ENCODE measurements at regions not wholly inside any gene's neighbourhood (a gene's known extent, or its start where the extent isn't known, plus 50 kb on each side); places are given as distances from the start of the nearest gene placed in this dataset.

DNA sequence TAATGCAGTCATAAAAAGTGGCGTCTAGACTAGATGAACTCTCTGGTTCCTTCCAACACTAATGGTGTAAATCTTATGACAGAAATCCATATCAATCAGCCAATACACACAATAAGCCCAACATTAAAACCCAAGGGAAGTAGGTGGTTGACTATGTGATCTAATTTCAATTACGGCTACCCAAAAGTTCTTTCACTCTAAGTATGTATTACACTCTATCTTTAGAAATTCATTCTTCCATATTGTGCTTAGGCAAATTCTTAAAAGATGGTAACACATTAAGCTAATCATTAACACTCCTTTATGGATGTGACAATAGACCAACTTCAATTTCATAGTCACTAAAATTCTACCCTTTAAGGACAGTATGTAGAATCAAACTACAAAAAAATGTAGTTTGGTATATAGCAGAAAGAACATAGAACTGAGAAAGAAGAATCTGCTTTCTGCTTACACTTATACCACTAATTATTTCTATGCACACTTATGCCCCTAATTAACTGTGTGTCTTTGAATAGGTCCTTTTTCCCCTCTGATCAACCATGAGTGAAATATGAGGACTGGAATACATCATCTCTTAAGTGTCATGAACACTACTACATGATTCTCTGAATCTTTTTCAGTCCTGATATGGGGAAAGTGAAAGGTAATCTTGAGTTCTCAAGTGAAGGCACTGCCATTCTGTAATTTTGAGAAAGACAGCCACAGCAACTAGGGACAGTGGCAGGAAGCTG is 557.6 kb downstream of the IGSF11 start:
- H2AFZ ChIP-seq (ENCODE audit: low read depth, low read length), result no peak overlapping the region
- no peak overlapping the region for H3K4me3 ChIP-seq
- in situ Hi-C loops (cut with MboI), result no loop called here
- BruUV-seq (replicated peaks), result no TSS peak
- H3K27me3 ChIP-seq (ENCODE audit: control insufficient read depth in 2 of 2, insufficient read depth in 2 of 2, low read length in 2 of 2), result no peaks in the 10 kb centered on the region
- no peak overlapping the region for H3K4me2 ChIP-seq (ENCODE audit: insufficient read depth, low read length)
- DNase-seq (ENCODE audit: extremely low read depth in 1 of 4, low spot score in 3 of 4) (no peak), ATAC-seq (no peak), FAIRE-seq (no peak)
- H3K9me3 ChIP-seq (replicated peaks; ENCODE audit: control insufficient read depth, insufficient read depth, low read depth, low read length), result no peaks in the 10 kb centered on the region
- H3K9me1 ChIP-seq (ENCODE audit: control insufficient read depth, insufficient read depth, low read length), result no peaks in the 10 kb centered on the region
- TF ChIP-seq SETDB1 (IDR thresholded peaks at IDR 0.05; ENCODE audit: low read length) (no peak), MAFK (IDR thresholded peaks at IDR 0.05; ENCODE audit: low read length) (no peak), MED1 (CRISPR knock-in tag; IDR thresholded peaks at IDR 0.05; ENCODE audit: borderline replicate concordance) (no peak), HLTF (IDR thresholded peaks at IDR 0.05) (no peak), GTF2B (IDR thresholded peaks at IDR 0.05; ENCODE audit: extremely low read depth, insufficient read length) (no peak), ZNF134 (CRISPR knock-in tag; conservative IDR thresholded peaks at IDR 0.05) (no peak)
- H3K36me3 ChIP-seq (ENCODE audit: control insufficient read depth, insufficient read depth, low read length), result no peaks in the 10 kb centered on the region
- H4K20me1 ChIP-seq (replicated peaks; ENCODE audit: control insufficient read depth, insufficient read depth, low read length), result no peaks in the 10 kb centered on the region
- H3K79me2 ChIP-seq (ENCODE audit: control insufficient read depth, insufficient read depth, low read length), result no peaks in the 10 kb centered on the region
- ChIA-PET POLR2A (no interaction called here), CTCF (ENCODE audit: low intra/inter-chr PET ratio) (no interaction called here)
- no peak overlapping the region for H3K9ac ChIP-seq (ENCODE audit: insufficient read depth in 1 of 2, low read depth in 2 of 2, low read length in 2 of 2)
- 5% methylated on average over 2 of the region's 2 CpGs for whole genome bisulfite sequencing (ENCODE audit: insufficient coverage, low coverage, missing lambda C conversion rate)
- intact Hi-C loops (cut with micrococcal nuclease), result no loop called here
- no peaks in the 10 kb centered on the region for H3K4me1 ChIP-seq (replicated peaks in 1 of 2; ENCODE audit: control insufficient read depth in 2 of 2, insufficient read depth in 2 of 2, low read length in 2 of 2)
- H3K27ac ChIP-seq (ENCODE audit: extremely low read depth, low read depth, low read length), result no peak overlapping the region

DNA sequence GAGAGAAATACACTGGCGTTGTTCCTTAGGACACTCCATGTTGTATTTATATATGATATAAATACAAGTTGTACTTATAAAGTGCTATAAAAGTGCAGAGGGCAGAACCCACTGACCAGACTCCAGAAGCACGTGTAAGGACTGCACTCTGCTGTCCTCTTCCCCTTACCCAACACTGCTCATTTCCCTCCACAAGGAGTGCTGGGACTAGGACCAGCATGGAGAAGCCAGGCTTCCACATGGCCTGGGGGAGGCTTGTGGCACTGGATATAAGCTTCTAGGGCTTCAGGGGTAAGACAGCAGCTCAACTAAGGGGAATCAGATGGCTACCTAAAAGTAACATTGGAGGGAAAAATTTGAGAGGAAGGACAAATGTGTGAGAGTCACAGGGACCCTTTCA is 556.9 kb downstream of the IGSF11 start:
- no peak for ATAC-seq
- in situ Hi-C loops (cut with MboI), result no loop called here
- no TSS peak for BruUV-seq (replicated peaks)
- POLR2A ChIA-PET, result no interaction called here
- H3K9me1 ChIP-seq (ENCODE audit: control insufficient read depth, insufficient read depth, low read length), result no peaks in the 10 kb centered on the region
- no peaks in the 10 kb centered on the region for H3K9me3 ChIP-seq (replicated peaks; ENCODE audit: control insufficient read depth, insufficient read depth, low read depth, low read length)
- WGBS (ENCODE audit: insufficient coverage, low coverage, missing lambda C conversion rate), result 5% methylated on average over 2 of the region's 2 CpGs
- no peak overlapping the region for H2AFZ ChIP-seq (ENCODE audit: low read depth, low read length)
- FAIRE-seq, result no peak
- intact Hi-C loops (cut with micrococcal nuclease), result no loop called here
- H3K36me3 ChIP-seq (ENCODE audit: control insufficient read depth, insufficient read depth, low read length), result no peaks in the 10 kb centered on the region
- H3K79me2 ChIP-seq (ENCODE audit: control insufficient read depth, insufficient read depth, low read length), result no peaks in the 10 kb centered on the region
- H3K27me3 ChIP-seq (ENCODE audit: control insufficient read depth in 2 of 2, insufficient read depth in 2 of 2, low read length in 2 of 2), result no peaks in the 10 kb centered on the region
- CTCF ChIA-PET (ENCODE audit: low intra/inter-chr PET ratio), result no interaction called here
- H3K4me1 ChIP-seq (replicated peaks in 1 of 2; ENCODE audit: control insufficient read depth in 2 of 2, insufficient read depth in 2 of 2, low read length in 2 of 2), result no peaks in the 10 kb centered on the region
- no peak overlapping the region for H3K27ac ChIP-seq (ENCODE audit: extremely low read depth, low read depth, low read length)
- no peaks in the 10 kb centered on the region for H4K20me1 ChIP-seq (replicated peaks; ENCODE audit: control insufficient read depth, insufficient read depth, low read length)
- no peak overlapping the region for H3K4me3 ChIP-seq
- H3K9ac ChIP-seq (ENCODE audit: insufficient read depth in 1 of 2, low read depth in 2 of 2, low read length in 2 of 2), result no peak overlapping the region
- H3K4me2 ChIP-seq (ENCODE audit: insufficient read depth, low read length), result no peak overlapping the region
- DNase-seq (ENCODE audit: extremely low read depth in 1 of 4, low spot score in 3 of 4), result no peak

Measured in K562 (cell line).